ENCODE measurements at regions not wholly inside any gene's neighbourhood (a gene's known extent, or its start where the extent isn't known, plus 50 kb on each side); places are given as distances from the start of the nearest gene placed in this dataset.

DNA sequence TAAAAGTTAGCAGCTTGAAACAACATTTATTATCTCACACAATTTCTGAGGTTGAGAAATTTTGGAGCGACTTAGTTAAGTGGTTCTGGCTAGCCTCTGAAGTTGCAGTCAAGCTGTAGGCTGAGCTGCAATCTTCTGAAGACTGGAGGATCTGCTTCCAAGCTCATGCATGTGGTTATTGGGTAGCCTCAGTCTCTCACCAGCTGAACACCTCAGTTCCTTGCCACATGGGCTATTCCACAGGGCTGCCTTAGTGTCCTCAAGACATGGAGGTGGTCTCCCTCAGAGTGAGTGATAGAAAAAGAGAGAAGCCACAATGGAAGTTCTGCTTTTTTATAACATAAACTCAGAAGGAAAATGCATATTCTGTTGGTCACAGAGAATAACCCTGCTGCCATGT is 92.0 kb upstream of the CAMK1G start:
- DNase-seq, result no peak
- no peaks in the 10 kb centered on the region for H3K79me2 ChIP-seq (ENCODE audit: insufficient read depth, low read length)
- H3K4me2 ChIP-seq (replicated peaks; ENCODE audit: extremely low read depth, low read length, poor library complexity, severe bottlenecking), result no peak overlapping the region
- H4K20me1 ChIP-seq (ENCODE audit: insufficient read depth, low read length), result no peaks in the 10 kb centered on the region
- Mint-ChIP-seq H3K36me3 (no peaks in the 10 kb centered on the region), H3K27ac (no peak overlapping the region), H3K4me1 (no peaks in the 10 kb centered on the region), H3K27me3 (ENCODE audit: low read depth in 3 of 3) (peaks cover 0 to 5% (median 0%) of the 10 kb centered on the region in 3 donors), H3K9me3 (peaks cover 0 to 3% (median 2%) of the 10 kb centered on the region in 7 donors), H3K4me3 (no peak overlapping the region)
- H3K27me3 ChIP-seq (ENCODE audit: control insufficient read depth in 2 of 2, insufficient read depth in 2 of 2, low read length in 2 of 2), result no peaks in the 10 kb centered on the region
- intact Hi-C loops (cut with micrococcal nuclease), result no loop called here
- H3K27ac ChIP-seq (ENCODE audit: low read depth in 1 of 2, low read length in 2 of 2), result no peak overlapping the region
- TF ChIP-seq, protein P1, sequence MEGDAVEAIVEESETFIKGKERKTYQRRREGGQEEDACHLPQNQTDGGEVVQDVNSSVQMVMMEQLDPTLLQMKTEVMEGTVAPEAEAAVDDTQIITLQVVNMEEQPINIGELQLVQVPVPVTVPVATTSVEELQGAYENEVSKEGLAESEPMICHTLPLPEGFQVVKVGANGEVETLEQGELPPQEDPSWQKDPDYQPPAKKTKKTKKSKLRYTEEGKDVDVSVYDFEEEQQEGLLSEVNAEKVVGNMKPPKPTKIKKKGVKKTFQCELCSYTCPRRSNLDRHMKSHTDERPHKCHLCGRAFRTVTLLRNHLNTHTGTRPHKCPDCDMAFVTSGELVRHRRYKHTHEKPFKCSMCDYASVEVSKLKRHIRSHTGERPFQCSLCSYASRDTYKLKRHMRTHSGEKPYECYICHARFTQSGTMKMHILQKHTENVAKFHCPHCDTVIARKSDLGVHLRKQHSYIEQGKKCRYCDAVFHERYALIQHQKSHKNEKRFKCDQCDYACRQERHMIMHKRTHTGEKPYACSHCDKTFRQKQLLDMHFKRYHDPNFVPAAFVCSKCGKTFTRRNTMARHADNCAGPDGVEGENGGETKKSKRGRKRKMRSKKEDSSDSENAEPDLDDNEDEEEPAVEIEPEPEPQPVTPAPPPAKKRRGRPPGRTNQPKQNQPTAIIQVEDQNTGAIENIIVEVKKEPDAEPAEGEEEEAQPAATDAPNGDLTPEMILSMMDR (IDR thresholded peaks at IDR 0.05), result no peak
- H3K9me3 ChIP-seq (replicated peaks in 1 of 2; ENCODE audit: control insufficient read depth in 1 of 2, insufficient read depth in 1 of 2, low read length in 2 of 2), result no peaks in the 10 kb centered on the region
- H3K4me1 ChIP-seq (ENCODE audit: control insufficient read depth in 1 of 2, insufficient read depth in 2 of 2, low read length in 2 of 2), result no peaks in the 10 kb centered on the region
- no peak overlapping the region for H2AFZ ChIP-seq (ENCODE audit: insufficient read depth, low read depth, low read length, poor library complexity, severe bottlenecking)
- no peaks in the 10 kb centered on the region for H3K36me3 ChIP-seq (replicated peaks in 1 of 2; ENCODE audit: control insufficient read depth in 1 of 2, insufficient read depth in 2 of 2, low read length in 2 of 2)
- H3K4me3 ChIP-seq (replicated peaks in 1 of 3; ENCODE audit: low read depth in 2 of 3, low read length in 3 of 3), result no peak overlapping the region
- WGBS (ENCODE audit: insufficient coverage), result no CpG with 5 or more reads among the region's 1 CpG
- no peak overlapping the region for H3K9ac ChIP-seq (ENCODE audit: insufficient read depth, low read length, poor library complexity, severe bottlenecking)

DNA sequence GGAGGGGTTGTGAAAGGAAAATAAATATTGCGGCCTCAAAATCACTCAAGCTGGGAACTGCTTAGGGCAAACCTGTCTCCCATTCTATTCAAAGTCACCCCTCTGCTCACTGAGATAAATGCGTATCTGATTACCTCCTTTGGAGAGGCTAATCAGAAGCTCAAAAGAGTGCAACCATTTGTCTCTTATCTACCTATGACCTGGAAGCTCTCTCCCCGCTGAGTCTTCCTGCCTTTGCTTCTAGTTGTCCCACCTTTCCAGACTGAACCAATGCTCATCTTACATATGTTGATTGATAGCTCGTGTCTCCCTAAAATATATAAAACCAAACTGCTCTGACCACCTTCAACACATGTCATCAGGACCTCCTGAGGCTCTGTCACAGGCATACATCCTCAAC is 91.6 kb upstream of the CAMK1G start:
- H2AFZ ChIP-seq (ENCODE audit: insufficient read depth, low read depth, low read length, poor library complexity, severe bottlenecking), result no peak overlapping the region
- H4K20me1 ChIP-seq (ENCODE audit: insufficient read depth, low read length), result no peaks in the 10 kb centered on the region
- H3K79me2 ChIP-seq (ENCODE audit: insufficient read depth, low read length), result no peaks in the 10 kb centered on the region
- 93% methylated on average over 3 of the region's 4 CpGs for WGBS (ENCODE audit: insufficient coverage)
- TF ChIP-seq, protein P1 (IDR thresholded peaks at IDR 0.05), result no peak
- H3K4me3 ChIP-seq (replicated peaks in 1 of 3; ENCODE audit: low read depth in 2 of 3, low read length in 3 of 3), result no peak overlapping the region
- Mint-ChIP-seq H3K4me3 (no peak overlapping the region), H3K4me1 (no peaks in the 10 kb centered on the region), H3K27ac (no peak overlapping the region), H3K9me3 (peaks cover 0 to 7% (median 3%) of the 10 kb centered on the region in 7 donors), H3K36me3 (no peaks in the 10 kb centered on the region), H3K27me3 (ENCODE audit: low read depth in 3 of 3) (peaks cover 0 to 5% (median 0%) of the 10 kb centered on the region in 3 donors)
- H3K9ac ChIP-seq (ENCODE audit: insufficient read depth, low read length, poor library complexity, severe bottlenecking), result no peak overlapping the region
- no peaks in the 10 kb centered on the region for H3K4me1 ChIP-seq (ENCODE audit: control insufficient read depth in 1 of 2, insufficient read depth in 2 of 2, low read length in 2 of 2)
- intact Hi-C loops (cut with micrococcal nuclease), result no loop called here
- H3K4me2 ChIP-seq (replicated peaks; ENCODE audit: extremely low read depth, low read length, poor library complexity, severe bottlenecking), result no peak overlapping the region
- no peaks in the 10 kb centered on the region for H3K27me3 ChIP-seq (ENCODE audit: control insufficient read depth in 2 of 2, insufficient read depth in 2 of 2, low read length in 2 of 2)
- DNase-seq, result no peak
- no peak overlapping the region for H3K27ac ChIP-seq (ENCODE audit: low read depth in 1 of 2, low read length in 2 of 2)
- no peaks in the 10 kb centered on the region for H3K9me3 ChIP-seq (replicated peaks in 1 of 2; ENCODE audit: control insufficient read depth in 1 of 2, insufficient read depth in 1 of 2, low read length in 2 of 2)
- no peaks in the 10 kb centered on the region for H3K36me3 ChIP-seq (replicated peaks in 1 of 2; ENCODE audit: control insufficient read depth in 1 of 2, insufficient read depth in 2 of 2, low read length in 2 of 2)
